Hepatocyte (in vitro differentiated cells): ENCODE measurements at regions not wholly inside any gene's neighbourhood (a gene's known extent, or its start where the extent isn't known, plus 50 kb on each side); places are given as distances from the start of the nearest gene placed in this dataset.

Experiments
- DNase-seq: peaks from one replicate; pipeline ENCODE4 v3.0.0-alpha.2; 2016; ENCODE audit warnings: low spot score
- H2AFZ ChIP-seq: fragments of 200-600 bp; sonication (generic); 2 replicates; pipeline ENCODE4 v1.6.0; 2016; ENCODE audit warnings: antibody characterized with exemption, mild to moderate bottlenecking
- H3K27ac ChIP-seq: fragments of 200-600 bp; sonication (generic); 2 replicates; pipeline ENCODE4 v1.5.1; 2016; ENCODE audit warnings: mild to moderate bottlenecking
- H3K27me3 ChIP-seq: fragments of 200-600 bp; sonication (generic); 2 replicates; pipeline ENCODE4 v1.6.1; 2016
- H3K36me3 ChIP-seq: fragments of 200-600 bp; sonication (generic); replicated peaks from 2 replicates; pipeline ENCODE4 v1.5.1; 2016; ENCODE audit warnings: low read depth; ENCODE audit not compliant: insufficient read depth
- H3K4me1 ChIP-seq: fragments of 200-600 bp; sonication (generic); 2 replicates; pipeline ENCODE4 v1.5.1; 2016; ENCODE audit warnings: mild to moderate bottlenecking, moderate library complexity; ENCODE audit not compliant: insufficient read depth
- H3K4me2 ChIP-seq: fragments of 200-600 bp; sonication (generic); 2 replicates; pipeline ENCODE4 v1.6.0; 2016
- H3K4me3 ChIP-seq: fragments of 200-600 bp; sonication (generic); 2 replicates; pipeline ENCODE4 v1.5.1; 2016; ENCODE audit warnings: mild to moderate bottlenecking
- H3K79me2 ChIP-seq: fragments of 200-600 bp; sonication (generic); 2 replicates; pipeline ENCODE4 v1.6.0; 2017; ENCODE audit warnings: mild to moderate bottlenecking
- H3K9me2 ChIP-seq: fragments of 200-600 bp; sonication (generic); replicated peaks from 2 replicates; pipeline ENCODE4 v1.6.0; 2017; ENCODE audit warnings: mild to moderate bottlenecking; ENCODE audit not compliant: insufficient read depth
- H3K9me3 ChIP-seq: fragments of 200-600 bp; sonication (generic); 2 replicates; pipeline ENCODE4 v1.5.1; 2016; ENCODE audit warnings: low read depth, mild to moderate bottlenecking
- H4K20me1 ChIP-seq: fragments of 200-600 bp; sonication (generic); 2 replicates; pipeline ENCODE4 v1.6.0; 2016; ENCODE audit warnings: mild to moderate bottlenecking; ENCODE audit not compliant: insufficient read depth, poor library complexity, severe bottlenecking
- EZH2 ChIP-seq: fragments of 200-600 bp; sonication (generic); IDR thresholded peaks from 2 replicates; pipeline ENCODE4 v1.6.1; 2016; ENCODE audit warnings: antibody characterized with exemption, mild to moderate bottlenecking, borderline replicate concordance
- EZH2phosphoT487 ChIP-seq: fragments of 200-600 bp; sonication (generic); IDR thresholded peaks from one replicate; pipeline ENCODE4 v1.6.1; 2018; ENCODE audit warnings: antibody characterized with exemption, mild to moderate bottlenecking, low read depth, moderate library complexity; ENCODE audit not compliant: unreplicated experiment, severe bottlenecking
- WGBS: methylation state at CpG from one replicate; pipeline ENCODE4 v1.1.6; 2016; ENCODE audit warnings: low lambda C conversion rate; ENCODE audit errors: missing lambda C conversion rate; 5-methylcytosine and 5-hydroxymethylcytosine counted together
- TF ChIP-seq, protein P1 (sequence below): fragments of 200-600 bp; sonication (generic); IDR thresholded peaks from 2 replicates; pipeline ENCODE4 v1.5.1; 2016; ENCODE audit warnings: antibody characterized with exemption, mild to moderate bottlenecking; ENCODE audit not compliant: poor library complexity

DNA sequence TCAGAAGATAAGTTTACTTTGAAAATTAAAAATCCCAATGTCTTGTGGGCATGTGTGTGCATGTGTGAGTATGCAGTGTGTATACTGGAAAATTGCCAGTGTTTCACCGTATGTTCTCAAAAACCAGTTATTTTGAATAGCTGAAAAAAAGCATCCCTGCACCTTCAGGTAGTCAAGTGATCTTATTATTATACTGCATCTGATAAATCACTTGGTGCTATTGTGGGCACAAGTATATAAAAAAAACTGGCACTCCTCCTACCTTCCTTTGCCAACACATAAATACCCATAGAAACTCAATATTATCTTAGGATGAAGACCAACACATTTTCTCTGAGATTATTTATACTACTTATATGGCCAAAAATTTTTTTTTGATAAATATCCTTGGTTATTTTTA lies 91.5 kb upstream of the MAP9 start:
- H3K27ac ChIP-seq, result no peak overlapping the region
- no peak overlapping the region for H2AFZ ChIP-seq
- H3K79me2 ChIP-seq, result no peaks in the 10 kb centered on the region
- H3K9me2 ChIP-seq, result no peaks in the 10 kb centered on the region
- H4K20me1 ChIP-seq, result no peaks in the 10 kb centered on the region
- no peak for TF ChIP-seq EZH2
- TF ChIP-seq EZH2phosphoT487, result no peak
- TF ChIP-seq, protein P1, sequence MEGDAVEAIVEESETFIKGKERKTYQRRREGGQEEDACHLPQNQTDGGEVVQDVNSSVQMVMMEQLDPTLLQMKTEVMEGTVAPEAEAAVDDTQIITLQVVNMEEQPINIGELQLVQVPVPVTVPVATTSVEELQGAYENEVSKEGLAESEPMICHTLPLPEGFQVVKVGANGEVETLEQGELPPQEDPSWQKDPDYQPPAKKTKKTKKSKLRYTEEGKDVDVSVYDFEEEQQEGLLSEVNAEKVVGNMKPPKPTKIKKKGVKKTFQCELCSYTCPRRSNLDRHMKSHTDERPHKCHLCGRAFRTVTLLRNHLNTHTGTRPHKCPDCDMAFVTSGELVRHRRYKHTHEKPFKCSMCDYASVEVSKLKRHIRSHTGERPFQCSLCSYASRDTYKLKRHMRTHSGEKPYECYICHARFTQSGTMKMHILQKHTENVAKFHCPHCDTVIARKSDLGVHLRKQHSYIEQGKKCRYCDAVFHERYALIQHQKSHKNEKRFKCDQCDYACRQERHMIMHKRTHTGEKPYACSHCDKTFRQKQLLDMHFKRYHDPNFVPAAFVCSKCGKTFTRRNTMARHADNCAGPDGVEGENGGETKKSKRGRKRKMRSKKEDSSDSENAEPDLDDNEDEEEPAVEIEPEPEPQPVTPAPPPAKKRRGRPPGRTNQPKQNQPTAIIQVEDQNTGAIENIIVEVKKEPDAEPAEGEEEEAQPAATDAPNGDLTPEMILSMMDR, result no peak
- DNase-seq, result no peak
- no peaks in the 10 kb centered on the region for H3K36me3 ChIP-seq
- H3K27me3 ChIP-seq, result no peaks in the 10 kb centered on the region
- no peak overlapping the region for H3K4me2 ChIP-seq
- 96% methylated on average over 1 of the region's 1 CpG for WGBS
- no peaks in the 10 kb centered on the region for H3K4me1 ChIP-seq
- H3K4me3 ChIP-seq, result no peak overlapping the region
- no peaks in the 10 kb centered on the region for H3K9me3 ChIP-seq

DNA sequence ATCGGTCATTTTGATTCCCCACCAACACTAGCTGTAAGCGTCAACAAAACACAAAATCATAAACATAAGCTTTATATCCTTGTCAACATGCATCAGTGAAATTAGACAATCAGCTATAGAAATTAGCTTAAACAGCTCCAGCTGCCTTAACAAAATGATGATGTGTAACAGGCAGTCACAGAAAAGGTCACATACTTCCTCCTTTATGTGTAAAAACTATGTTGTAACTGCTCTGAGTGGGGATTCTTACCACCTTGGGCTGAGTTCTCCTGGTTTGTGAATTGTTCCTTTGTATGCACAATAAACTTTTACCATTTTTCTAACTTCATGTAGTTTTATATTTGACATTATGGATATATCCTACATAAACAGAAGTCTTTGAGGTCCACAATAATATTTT lies 73.9 kb upstream of the MAP9 start:
- H4K20me1 ChIP-seq, result no peaks in the 10 kb centered on the region
- H3K36me3 ChIP-seq, result no peaks in the 10 kb centered on the region
- no peaks in the 10 kb centered on the region for H3K9me2 ChIP-seq
- no peaks in the 10 kb centered on the region for H3K79me2 ChIP-seq
- H3K27ac ChIP-seq, result no peak overlapping the region
- no peaks in the 10 kb centered on the region for H3K9me3 ChIP-seq
- 96% methylated on average over 2 of the region's 2 CpGs for WGBS
- H3K27me3 ChIP-seq, result no peaks in the 10 kb centered on the region
- H3K4me1 ChIP-seq, result no peaks in the 10 kb centered on the region
- no peak for DNase-seq
- TF ChIP-seq, protein P1, result no peak
- TF ChIP-seq EZH2phosphoT487, result no peak
- no peak for TF ChIP-seq EZH2
- H2AFZ ChIP-seq, result no peak overlapping the region
- H3K4me2 ChIP-seq, result no peak overlapping the region
- H3K4me3 ChIP-seq, result no peak overlapping the region

DNA sequence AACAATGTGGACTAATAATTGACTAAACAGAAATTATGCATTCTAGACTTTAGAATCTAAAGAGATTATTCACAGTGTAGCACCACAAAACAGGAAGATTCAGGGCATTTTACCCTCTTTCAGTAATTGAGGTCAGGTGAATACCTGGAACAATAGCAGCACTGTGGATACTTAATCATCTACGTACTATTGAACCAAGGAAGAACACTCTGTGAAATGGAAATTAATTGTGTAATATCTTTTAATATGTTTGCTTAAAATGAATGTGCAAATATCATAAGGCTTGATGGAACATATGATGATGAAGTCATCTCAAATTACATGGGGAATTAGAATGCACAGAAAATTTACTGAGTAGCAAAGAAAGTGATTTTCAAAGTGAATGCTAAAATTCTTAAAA lies 68.5 kb upstream of the MAP9 start:
- no peak for DNase-seq
- H3K4me1 ChIP-seq, result no peaks in the 10 kb centered on the region
- H3K36me3 ChIP-seq, result no peaks in the 10 kb centered on the region
- TF ChIP-seq, protein P1, result no peak
- TF ChIP-seq EZH2 (no peak), EZH2phosphoT487 (no peak)
- H3K27me3 ChIP-seq, result no peaks in the 10 kb centered on the region
- H3K27ac ChIP-seq, result no peak overlapping the region
- H2AFZ ChIP-seq, result no peak overlapping the region
- H3K4me2 ChIP-seq, result no peak overlapping the region
- H3K9me2 ChIP-seq, result no peaks in the 10 kb centered on the region
- WGBS, result 100% methylated on average over 1 of the region's 1 CpG
- no peaks in the 10 kb centered on the region for H3K79me2 ChIP-seq
- no peak overlapping the region for H3K4me3 ChIP-seq
- H3K9me3 ChIP-seq, result no peaks in the 10 kb centered on the region
- no peaks in the 10 kb centered on the region for H4K20me1 ChIP-seq

DNA sequence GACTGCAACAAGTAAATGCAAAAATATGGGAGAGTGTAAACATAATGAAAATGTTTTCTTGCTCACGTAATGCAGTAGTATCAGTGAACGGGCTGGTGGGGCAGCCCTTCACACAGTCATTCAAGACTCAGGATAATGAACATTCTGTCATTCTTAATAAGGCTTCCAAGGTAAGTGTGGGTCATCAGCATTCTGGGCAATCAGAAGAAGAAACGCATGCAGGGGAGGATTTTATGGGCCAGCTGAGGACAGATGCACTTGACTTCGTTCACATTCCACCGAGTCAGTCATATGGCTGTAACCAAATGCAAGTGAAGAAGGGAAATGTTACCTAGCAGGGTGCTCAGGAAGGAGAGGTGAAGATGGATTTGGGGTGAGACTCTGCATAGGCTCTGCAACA lies 68.0 kb upstream of the MAP9 start:
- no peak overlapping the region for H3K27ac ChIP-seq
- H3K79me2 ChIP-seq, result no peaks in the 10 kb centered on the region
- H2AFZ ChIP-seq, result no peak overlapping the region
- no peaks in the 10 kb centered on the region for H3K9me3 ChIP-seq
- H3K4me2 ChIP-seq, result no peak overlapping the region
- no peak for DNase-seq
- TF ChIP-seq, protein P1, result no peak
- TF ChIP-seq EZH2 (no peak), EZH2phosphoT487 (no peak)
- no peaks in the 10 kb centered on the region for H4K20me1 ChIP-seq
- H3K27me3 ChIP-seq, result no peaks in the 10 kb centered on the region
- no peaks in the 10 kb centered on the region for H3K36me3 ChIP-seq
- no peaks in the 10 kb centered on the region for H3K4me1 ChIP-seq
- no peak overlapping the region for H3K4me3 ChIP-seq
- H3K9me2 ChIP-seq, result no peaks in the 10 kb centered on the region
- WGBS, result 89% methylated on average over 5 of the region's 5 CpGs
